Chondrocyte (in vitro differentiated cells): ENCODE measurements at regions not wholly inside any gene's neighbourhood (a gene's known extent, or its start where the extent isn't known, plus 50 kb on each side); places are given as distances from the start of the nearest gene placed in this dataset.

Source experiments
- DNase-seq: peaks from one replicate; pipeline ENCODE4 v3.0.0; 2021; ENCODE audit warnings: mixed read lengths, low spot score
- H3K27ac Mint-ChIP-seq: one replicate; pipeline ENCODE4 v1.8.0; 2021; ENCODE audit warnings: mild to moderate bottlenecking, moderate library complexity, mixed read lengths; ENCODE audit not compliant: unreplicated experiment
- H3K27me3 Mint-ChIP-seq: 2 replicates; pipeline ENCODE4 v1.8.0; 2021; ENCODE audit warnings: low read depth, mixed read lengths
- H3K36me3 Mint-ChIP-seq: 2 replicates; pipeline ENCODE4 v1.8.0; 2021; ENCODE audit warnings: low read depth, mixed read lengths
- H3K4me1 Mint-ChIP-seq: 2 replicates; pipeline ENCODE4 v1.8.0; 2021; ENCODE audit warnings: low read depth, mild to moderate bottlenecking, mixed read lengths
- H3K4me3 Mint-ChIP-seq: one replicate; pipeline ENCODE4 v1.8.0; 2021; ENCODE audit warnings: mild to moderate bottlenecking, moderate library complexity, mixed read lengths; ENCODE audit not compliant: unreplicated experiment
- H3K9me3 Mint-ChIP-seq: 2 replicates; pipeline ENCODE4 v1.8.0; 2021; ENCODE audit warnings: low read depth, mixed read lengths
- TF ChIP-seq, protein P1 (sequence below): fragments of 200-600 bp; sonication (generic); IDR thresholded peaks from 2 replicates; pipeline ENCODE4 v1.5.0; 2021; ENCODE audit warnings: antibody characterized with exemption, mild to moderate bottlenecking, moderate library complexity

- Mint-ChIP-seq H3K36me3 (no peaks in the 10 kb centered on the region), H3K9me3 (no peaks in the 10 kb centered on the region), H3K27ac (no peak overlapping the region), H3K4me1 (no peaks in the 10 kb centered on the region), H3K4me3 (no peak overlapping the region), H3K27me3 (peaks cover 10% of the 10 kb centered on the region)
- no peak for DNase-seq
- TF ChIP-seq, protein P1, sequence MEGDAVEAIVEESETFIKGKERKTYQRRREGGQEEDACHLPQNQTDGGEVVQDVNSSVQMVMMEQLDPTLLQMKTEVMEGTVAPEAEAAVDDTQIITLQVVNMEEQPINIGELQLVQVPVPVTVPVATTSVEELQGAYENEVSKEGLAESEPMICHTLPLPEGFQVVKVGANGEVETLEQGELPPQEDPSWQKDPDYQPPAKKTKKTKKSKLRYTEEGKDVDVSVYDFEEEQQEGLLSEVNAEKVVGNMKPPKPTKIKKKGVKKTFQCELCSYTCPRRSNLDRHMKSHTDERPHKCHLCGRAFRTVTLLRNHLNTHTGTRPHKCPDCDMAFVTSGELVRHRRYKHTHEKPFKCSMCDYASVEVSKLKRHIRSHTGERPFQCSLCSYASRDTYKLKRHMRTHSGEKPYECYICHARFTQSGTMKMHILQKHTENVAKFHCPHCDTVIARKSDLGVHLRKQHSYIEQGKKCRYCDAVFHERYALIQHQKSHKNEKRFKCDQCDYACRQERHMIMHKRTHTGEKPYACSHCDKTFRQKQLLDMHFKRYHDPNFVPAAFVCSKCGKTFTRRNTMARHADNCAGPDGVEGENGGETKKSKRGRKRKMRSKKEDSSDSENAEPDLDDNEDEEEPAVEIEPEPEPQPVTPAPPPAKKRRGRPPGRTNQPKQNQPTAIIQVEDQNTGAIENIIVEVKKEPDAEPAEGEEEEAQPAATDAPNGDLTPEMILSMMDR = no peak
Observed at GRCh38 chr2:23137166-23137565, 247.8 kb upstream of the KLHL29 start.

- TF ChIP-seq, protein P1 = no peak
- Mint-ChIP-seq H3K36me3 (no peaks in the 10 kb centered on the region), H3K9me3 (no peaks in the 10 kb centered on the region), H3K4me1 (no peaks in the 10 kb centered on the region), H3K27ac (no peak overlapping the region), H3K4me3 (no peak overlapping the region), H3K27me3 (peaks cover 7% of the 10 kb centered on the region)
- no peak for DNase-seq
Observed at GRCh38 chr2:23138701-23139100, 246.3 kb upstream of the KLHL29 start.

DNA sequence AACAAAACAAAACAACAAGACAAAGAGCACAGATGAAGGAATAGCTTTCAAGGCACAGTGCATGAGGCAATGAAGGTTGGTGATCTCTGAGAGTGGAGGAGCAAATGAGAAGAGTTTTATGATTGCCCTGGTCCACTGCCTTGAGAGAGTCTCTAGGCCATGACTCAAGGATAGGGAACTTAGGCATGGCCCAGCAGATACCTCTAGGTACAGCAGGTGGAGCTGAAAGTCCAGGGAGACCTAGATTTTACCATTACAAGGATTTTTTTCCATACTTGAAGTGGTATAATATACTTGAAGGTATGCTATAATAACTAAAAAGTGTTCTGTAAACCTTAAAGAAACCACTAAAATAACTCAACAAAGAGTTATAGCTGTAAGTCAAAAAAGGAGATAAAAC lies 239.5 kb upstream of the KLHL29 start:
- TF ChIP-seq, protein P1 = peak; percentile 35
- H3K9me3 Mint-ChIP-seq = no peaks in the 10 kb centered on the region
- no peak overlapping the region for H3K4me3 Mint-ChIP-seq

GRCh38 chr2:23146011-23146410 lies 239.0 kb upstream of the KLHL29 start:
- TF ChIP-seq, protein P1 = no peak
- no peak overlapping the region for H3K27ac Mint-ChIP-seq
- H3K9me3 Mint-ChIP-seq = no peaks in the 10 kb centered on the region
- peaks cover 15% of the 10 kb centered on the region for H3K27me3 Mint-ChIP-seq
- no peak for DNase-seq
- H3K4me1 Mint-ChIP-seq = no peaks in the 10 kb centered on the region
- no peak overlapping the region for H3K4me3 Mint-ChIP-seq
- H3K36me3 Mint-ChIP-seq = no peaks in the 10 kb centered on the region

More for the DNA sequence above, 239.5 kb upstream of the KLHL29 start:
- no peaks in the 10 kb centered on the region for H3K4me1 Mint-ChIP-seq
- H3K27ac Mint-ChIP-seq = no peak overlapping the region
- DNase-seq = no peak
- H3K27me3 Mint-ChIP-seq = peaks cover 15% of the 10 kb centered on the region
- H3K36me3 Mint-ChIP-seq = no peaks in the 10 kb centered on the region

GRCh38 chr2:23148342-23148741 lies 236.6 kb upstream of the KLHL29 start:
- no peaks in the 10 kb centered on the region for H3K36me3 Mint-ChIP-seq
- peaks cover 18% of the 10 kb centered on the region for H3K27me3 Mint-ChIP-seq
- no peak overlapping the region for H3K27ac Mint-ChIP-seq
- no peak for DNase-seq
- H3K9me3 Mint-ChIP-seq = no peaks in the 10 kb centered on the region
- no peaks in the 10 kb centered on the region for H3K4me1 Mint-ChIP-seq
- H3K4me3 Mint-ChIP-seq = no peak overlapping the region
- TF ChIP-seq, protein P1 = no peak
